GM12878 (cell line): ENCODE measurements at regions not wholly inside any gene's neighbourhood (a gene's known extent, or its start where the extent isn't known, plus 50 kb on each side); places are given as distances from the start of the nearest gene placed in this dataset.

ENCODE experiments used
- CEBPB ChIP-seq, 2 experiments: fragments of 150-350 bp in 1 of 2; IDR thresholded peaks; 2 replicates each; pipeline ENCODE4 v1.6.1; 2012 to 2014; ENCODE audit warnings: low read depth in 2 of 2, low read length in 2 of 2, borderline replicate concordance in 1 of 2, inconsistent platforms in 1 of 2
- CHD2 ChIP-seq: IDR thresholded peaks from 2 replicates; pipeline ENCODE4 v1.6.1; 2011; ENCODE audit warnings: low read depth, low read length, improper control_type of control experiment, borderline replicate concordance
- CTCF ChIP-seq, 3 experiments: IDR thresholded peaks in 2 of 3; conservative IDR thresholded peaks in 1 of 3; 2 replicates each; pipeline ENCODE4 v1.5.1; 2011; ENCODE audit warnings: low read depth in 3 of 3, low read length in 3 of 3, mild to moderate bottlenecking in 3 of 3, control low read depth in 2 of 3, moderate library complexity in 2 of 3, inconsistent platforms in 1 of 3, mixed read lengths in 1 of 3; ENCODE audit not compliant: control insufficient read depth in 2 of 3, insufficient read depth in 1 of 3; ENCODE audit errors: extremely low read depth in 1 of 3
- POLR2A ChIP-seq: IDR thresholded peaks from 2 replicates; pipeline ENCODE4 v1.6.1; 2011; ENCODE audit warnings: low read depth, mild to moderate bottlenecking, low read length
- RCOR1 ChIP-seq: conservative IDR thresholded peaks from 2 replicates; pipeline ENCODE4 v1.6.1; 2012; ENCODE audit warnings: low read depth, low read length, improper control_type of control experiment
- ZNF24 ChIP-seq: fragments of 450-650 bp; IDR thresholded peaks from 2 replicates; pipeline ENCODE4 v1.6.1; 2017; ENCODE audit warnings: antibody characterized with exemption, mild to moderate bottlenecking

- TF ChIP-seq CTCF (IDR thresholded peaks at IDR 0.05 in 2 of 3, conservative IDR thresholded peaks at IDR 0.05 in 1 of 3; ENCODE audit: control insufficient read depth in 2 of 3, extremely low read depth in 1 of 3, insufficient read depth in 1 of 3, low read depth in 3 of 3, low read length in 3 of 3) (no peak), POLR2A (no peak), CEBPB (IDR thresholded peaks at IDR 0.05; ENCODE audit: borderline replicate concordance in 1 of 2, low read depth in 2 of 2, low read length in 2 of 2) (no peak), RCOR1 (no peak), ZNF24 (no peak), CHD2 (no peak)
Observed at GRCh38 chr3:182739619-182740018, 53.7 kb upstream of the ATP11B start.
